Mucosa of rectum (tissue), 2 donors: ENCODE measurements at regions not wholly inside any gene's neighbourhood (a gene's known extent, or its start where the extent isn't known, plus 50 kb on each side); places are given as distances from the start of the nearest gene placed in this dataset.
"Not testable (repeated sequence)": the region's sequence is repeated elsewhere in the genome, so short reads cannot be mapped to it uniquely, and the experiment has no call there.

Source experiments
- H3K27ac ChIP-seq, 2 donors: one replicate each; pipeline ENCODE4 v1.7.0; 2013; ENCODE audit warnings: inconsistent platforms in 2 of 2, low read depth in 2 of 2, low read length in 2 of 2
- H3K27me3 ChIP-seq, 2 donors: one replicate each; pipeline ENCODE4 v1.7.0; 2013; ENCODE audit warnings: low read length in 2 of 2; ENCODE audit not compliant: control insufficient read depth in 2 of 2, insufficient read depth in 2 of 2
- H3K36me3 ChIP-seq, 2 donors: one replicate each; pipeline ENCODE4 v1.7.0; 2013; ENCODE audit warnings: low read length in 2 of 2; ENCODE audit not compliant: control insufficient read depth in 2 of 2, insufficient read depth in 2 of 2
- H3K4me1 ChIP-seq, 2 donors: one replicate each; pipeline ENCODE4 v1.7.0; 2013; ENCODE audit warnings: low read length in 2 of 2, mild to moderate bottlenecking in 1 of 2; ENCODE audit not compliant: control insufficient read depth in 2 of 2, insufficient read depth in 2 of 2
- H3K4me3 ChIP-seq, 2 donors: one replicate each; pipeline ENCODE4 v1.7.0; 2013; ENCODE audit warnings: low read length in 2 of 2
- H3K9ac ChIP-seq, 2 donors: one replicate each; pipeline ENCODE4 v1.7.0; 2013; ENCODE audit warnings: low read length in 2 of 2, low read depth in 1 of 2, mild to moderate bottlenecking in 1 of 2
- H3K9me3 ChIP-seq, 2 donors: one replicate each; pipeline ENCODE4 v1.7.0; 2013; ENCODE audit warnings: low read length in 2 of 2; ENCODE audit not compliant: control insufficient read depth in 2 of 2
- donor health status: healthy.
- donor health status: Normal muscosa, but diverticular disease.

- peaks cover 0 to 2% of the 10 kb centered on the region in 2 donors for H3K4me1 ChIP-seq
- no peaks in the 10 kb centered on the region for H3K36me3 ChIP-seq
- no peak overlapping the region for H3K4me3 ChIP-seq
- H3K9me3 ChIP-seq = no peaks in the 10 kb centered on the region
- no peak overlapping the region for H3K9ac ChIP-seq
- no peak overlapping the region for H3K27ac ChIP-seq
- H3K27me3 ChIP-seq = peaks cover 0 to 6% of the 10 kb centered on the region in 2 donors
Observed at GRCh38 chr10:125419831-125420230, 259.5 kb upstream of the CTBP2 start.

GRCh38 chr10:125419146-125419545, 258.8 kb upstream of the CTBP2 start:
- Histone ChIP-seq H3K4me1 (peaks cover 0 to 7% of the 10 kb centered on the region in 2 donors), H3K9ac (no peak overlapping the region), H3K36me3 (no peaks in the 10 kb centered on the region), H3K27ac (no peak overlapping the region), H3K9me3 (no peaks in the 10 kb centered on the region), H3K4me3 (no peak overlapping the region), H3K27me3 (peaks cover 0 to 6% of the 10 kb centered on the region in 2 donors)

GRCh38 chr10:125417605-125418004, 257.2 kb upstream of the CTBP2 start:
- H3K9ac ChIP-seq = no peak overlapping the region
- H3K4me3 ChIP-seq = no peak overlapping the region
- peaks cover 0 to 7% of the 10 kb centered on the region in 2 donors for H3K4me1 ChIP-seq
- H3K9me3 ChIP-seq = no peaks in the 10 kb centered on the region
- no peaks in the 10 kb centered on the region for H3K36me3 ChIP-seq
- no peak overlapping the region for H3K27ac ChIP-seq
- peaks cover 0 to 6% of the 10 kb centered on the region in 2 donors for H3K27me3 ChIP-seq

GRCh38 chr10:125415964-125416363, 255.6 kb upstream of the CTBP2 start:
- Histone ChIP-seq H3K9me3 (no peaks in the 10 kb centered on the region), H3K27ac (no peak overlapping the region), H3K4me1 (peaks cover 0 to 7% of the 10 kb centered on the region in 2 donors), H3K27me3 (peaks cover 0 to 6% of the 10 kb centered on the region in 2 donors), H3K9ac (no peak overlapping the region), H3K4me3 (no peak overlapping the region), H3K36me3 (no peaks in the 10 kb centered on the region)

- no peaks in the 10 kb centered on the region for H3K36me3 ChIP-seq
- no peaks in the 10 kb centered on the region for H3K9me3 ChIP-seq
- peak overlapping the region in 1 of 2 donors; percentile 35 for H3K4me3 ChIP-seq
- no peak overlapping the region for H3K27ac ChIP-seq
- H3K9ac ChIP-seq = peak overlapping the region in 1 of 2 donors; percentile 25
- H3K27me3 ChIP-seq = peaks cover 0 to 6% of the 10 kb centered on the region in 2 donors
- H3K4me1 ChIP-seq = peaks cover 0 to 7% of the 10 kb centered on the region in 2 donors
Observed at GRCh38 chr10:125415006-125415633, 254.8 kb upstream of the CTBP2 start.

GRCh38 chr10:125411724-125412123, 251.4 kb upstream of the CTBP2 start:
- no peak overlapping the region for H3K4me3 ChIP-seq
- peaks cover 0 to 7% of the 10 kb centered on the region in 2 donors for H3K4me1 ChIP-seq
- H3K36me3 ChIP-seq = no peaks in the 10 kb centered on the region
- H3K9me3 ChIP-seq = no peaks in the 10 kb centered on the region
- no peak overlapping the region for H3K9ac ChIP-seq
- H3K27me3 ChIP-seq = peaks cover 0 to 6% of the 10 kb centered on the region in 2 donors
- H3K27ac ChIP-seq = no peak overlapping the region

- Histone ChIP-seq H3K4me3 (no peak overlapping the region), H3K9ac (no peak overlapping the region), H3K9me3 (no peaks in the 10 kb centered on the region), H3K27ac (no peak overlapping the region), H3K27me3 (no peaks in the 10 kb centered on the region), H3K36me3 (no peaks in the 10 kb centered on the region), H3K4me1 (peaks cover 0 to 4% of the 10 kb centered on the region in 2 donors)
Observed at GRCh38 chr10:125409756-125410155, 249.4 kb upstream of the CTBP2 start.

GRCh38 chr10:125407557-125407956, 247.2 kb upstream of the CTBP2 start:
- Histone ChIP-seq H3K4me3 (no peak overlapping the region), H3K27ac (no peak overlapping the region)

GRCh38 chr10:125407000-125407502, 246.7 kb upstream of the CTBP2 start:
- H3K36me3 ChIP-seq = no peaks in the 10 kb centered on the region
- H3K9ac ChIP-seq = no peak overlapping the region
- no peaks in the 10 kb centered on the region for H3K27me3 ChIP-seq
- no peak overlapping the region for H3K4me3 ChIP-seq
- H3K27ac ChIP-seq = no peak overlapping the region
- H3K4me1 ChIP-seq = no peaks in the 10 kb centered on the region
- H3K9me3 ChIP-seq = no peaks in the 10 kb centered on the region

More at GRCh38 chr10:125407557-125407956, 247.2 kb upstream of the CTBP2 start:
- no peak overlapping the region for H3K9ac ChIP-seq
- no peaks in the 10 kb centered on the region for H3K4me1 ChIP-seq
- H3K9me3 ChIP-seq = no peaks in the 10 kb centered on the region
- no peaks in the 10 kb centered on the region for H3K27me3 ChIP-seq
- no peaks in the 10 kb centered on the region for H3K36me3 ChIP-seq

GRCh38 chr10:125404902-125405301, 244.5 kb upstream of the CTBP2 start:
- not testable (repeated sequence) for H3K4me1 ChIP-seq, H3K27me3 ChIP-seq, H3K9ac ChIP-seq, H3K27ac ChIP-seq, H3K4me3 ChIP-seq, H3K9me3 ChIP-seq, H3K36me3 ChIP-seq
